22Rv1 (cell line): ENCODE measurements at regions not wholly inside any gene's neighbourhood (a gene's known extent, or its start where the extent isn't known, plus 50 kb on each side); places are given as distances from the start of the nearest gene placed in this dataset.

Experiments used
- ZFX ChIP-seq: fragments of 450-650 bp; IDR thresholded peaks from 2 replicates; pipeline ENCODE4 v1.6.1; 2017; ENCODE audit warnings: antibody characterized with exemption, borderline replicate concordance
- TF ChIP-seq, protein P1 (sequence below): fragments of 450-650 bp; IDR thresholded peaks from 2 replicates; pipeline ENCODE4 v1.5.1; 2017; ENCODE audit warnings: mild to moderate bottlenecking

DNA sequence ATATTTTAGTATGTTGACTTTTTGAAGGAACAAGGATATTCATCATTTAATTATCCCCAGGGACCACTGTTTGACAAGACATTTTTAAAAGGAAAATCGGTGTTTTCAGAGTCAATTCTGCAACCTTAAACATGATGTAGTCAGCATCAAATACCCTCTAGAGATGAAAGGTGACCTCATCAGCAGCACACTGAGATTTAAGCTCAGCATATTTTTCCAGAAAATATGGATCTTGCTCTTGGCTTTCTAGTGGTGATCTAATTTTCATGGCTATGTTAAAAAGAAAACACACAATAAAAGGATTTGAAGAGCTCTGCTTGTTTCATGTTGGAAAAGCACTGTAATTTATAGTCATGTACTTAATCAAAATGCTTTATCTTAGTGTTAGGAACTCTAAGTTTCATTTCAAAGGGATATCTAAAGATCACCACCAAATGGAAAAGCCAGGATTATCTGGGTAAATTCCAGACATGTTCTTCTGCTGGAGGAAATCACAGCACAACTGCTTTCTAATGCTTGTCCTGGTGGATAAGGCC lies 487.2 kb downstream of the ENC1 start:
- TF ChIP-seq, protein P1, sequence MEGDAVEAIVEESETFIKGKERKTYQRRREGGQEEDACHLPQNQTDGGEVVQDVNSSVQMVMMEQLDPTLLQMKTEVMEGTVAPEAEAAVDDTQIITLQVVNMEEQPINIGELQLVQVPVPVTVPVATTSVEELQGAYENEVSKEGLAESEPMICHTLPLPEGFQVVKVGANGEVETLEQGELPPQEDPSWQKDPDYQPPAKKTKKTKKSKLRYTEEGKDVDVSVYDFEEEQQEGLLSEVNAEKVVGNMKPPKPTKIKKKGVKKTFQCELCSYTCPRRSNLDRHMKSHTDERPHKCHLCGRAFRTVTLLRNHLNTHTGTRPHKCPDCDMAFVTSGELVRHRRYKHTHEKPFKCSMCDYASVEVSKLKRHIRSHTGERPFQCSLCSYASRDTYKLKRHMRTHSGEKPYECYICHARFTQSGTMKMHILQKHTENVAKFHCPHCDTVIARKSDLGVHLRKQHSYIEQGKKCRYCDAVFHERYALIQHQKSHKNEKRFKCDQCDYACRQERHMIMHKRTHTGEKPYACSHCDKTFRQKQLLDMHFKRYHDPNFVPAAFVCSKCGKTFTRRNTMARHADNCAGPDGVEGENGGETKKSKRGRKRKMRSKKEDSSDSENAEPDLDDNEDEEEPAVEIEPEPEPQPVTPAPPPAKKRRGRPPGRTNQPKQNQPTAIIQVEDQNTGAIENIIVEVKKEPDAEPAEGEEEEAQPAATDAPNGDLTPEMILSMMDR: no peak
- no peak for TF ChIP-seq ZFX
